Osteocyte (in vitro differentiated cells): ENCODE measurements at regions not wholly inside any gene's neighbourhood (a gene's known extent, or its start where the extent isn't known, plus 50 kb on each side); places are given as distances from the start of the nearest gene placed in this dataset.

Experiments
- DNase-seq: peaks from one replicate; pipeline ENCODE4 v3.0.0; 2021; ENCODE audit warnings: mixed read lengths; ENCODE audit not compliant: unreplicated experiment; ENCODE audit errors: extremely low spot score
- H3K27ac Mint-ChIP-seq: one replicate; pipeline ENCODE4 v1.8.0; 2021; ENCODE audit warnings: mild to moderate bottlenecking, mixed read lengths; ENCODE audit not compliant: unreplicated experiment
- H3K27me3 Mint-ChIP-seq: one replicate; pipeline ENCODE4 v1.8.0; 2021; ENCODE audit warnings: mixed read lengths; ENCODE audit not compliant: unreplicated experiment
- H3K36me3 Mint-ChIP-seq: one replicate; pipeline ENCODE4 v1.8.0; 2021; ENCODE audit warnings: mixed read lengths; ENCODE audit not compliant: unreplicated experiment
- H3K4me1 Mint-ChIP-seq: one replicate; pipeline ENCODE4 v1.8.0; 2021; ENCODE audit warnings: mixed read lengths; ENCODE audit not compliant: unreplicated experiment
- H3K4me3 Mint-ChIP-seq: one replicate; pipeline ENCODE4 v1.8.0; 2021; ENCODE audit warnings: mild to moderate bottlenecking, moderate library complexity, mixed read lengths; ENCODE audit not compliant: unreplicated experiment
- H3K9me3 Mint-ChIP-seq: one replicate; pipeline ENCODE4 v1.8.0; 2021; ENCODE audit warnings: mixed read lengths; ENCODE audit not compliant: unreplicated experiment
- TF ChIP-seq, protein P1 (sequence below): fragments of 200-600 bp; sonication (generic); IDR thresholded peaks from 2 replicates; pipeline ENCODE4 v1.5.0; 2021; ENCODE audit warnings: antibody characterized with exemption, mild to moderate bottlenecking, moderate library complexity

GRCh38 chr18:38010971-38011857, 445.6 kb upstream of the CELF4 start:
- Mint-ChIP-seq H3K27ac (no peak overlapping the region), H3K4me3 (no peak overlapping the region), H3K27me3 (no peaks in the 10 kb centered on the region), H3K9me3 (peaks cover 14% of the 10 kb centered on the region), H3K4me1 (peaks cover 4% of the 10 kb centered on the region), H3K36me3 (no peaks in the 10 kb centered on the region)
- TF ChIP-seq, protein P1, sequence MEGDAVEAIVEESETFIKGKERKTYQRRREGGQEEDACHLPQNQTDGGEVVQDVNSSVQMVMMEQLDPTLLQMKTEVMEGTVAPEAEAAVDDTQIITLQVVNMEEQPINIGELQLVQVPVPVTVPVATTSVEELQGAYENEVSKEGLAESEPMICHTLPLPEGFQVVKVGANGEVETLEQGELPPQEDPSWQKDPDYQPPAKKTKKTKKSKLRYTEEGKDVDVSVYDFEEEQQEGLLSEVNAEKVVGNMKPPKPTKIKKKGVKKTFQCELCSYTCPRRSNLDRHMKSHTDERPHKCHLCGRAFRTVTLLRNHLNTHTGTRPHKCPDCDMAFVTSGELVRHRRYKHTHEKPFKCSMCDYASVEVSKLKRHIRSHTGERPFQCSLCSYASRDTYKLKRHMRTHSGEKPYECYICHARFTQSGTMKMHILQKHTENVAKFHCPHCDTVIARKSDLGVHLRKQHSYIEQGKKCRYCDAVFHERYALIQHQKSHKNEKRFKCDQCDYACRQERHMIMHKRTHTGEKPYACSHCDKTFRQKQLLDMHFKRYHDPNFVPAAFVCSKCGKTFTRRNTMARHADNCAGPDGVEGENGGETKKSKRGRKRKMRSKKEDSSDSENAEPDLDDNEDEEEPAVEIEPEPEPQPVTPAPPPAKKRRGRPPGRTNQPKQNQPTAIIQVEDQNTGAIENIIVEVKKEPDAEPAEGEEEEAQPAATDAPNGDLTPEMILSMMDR: no peak
- no peak for DNase-seq

GRCh38 chr18:38010037-38010436, 444.4 kb upstream of the CELF4 start:
- TF ChIP-seq, protein P1: no peak
- Mint-ChIP-seq H3K9me3 (peaks cover 6% of the 10 kb centered on the region), H3K36me3 (no peaks in the 10 kb centered on the region), H3K27me3 (no peaks in the 10 kb centered on the region), H3K4me1 (peaks cover 4% of the 10 kb centered on the region), H3K4me3 (no peak overlapping the region), H3K27ac (no peak overlapping the region)
- no peak for DNase-seq

DNA sequence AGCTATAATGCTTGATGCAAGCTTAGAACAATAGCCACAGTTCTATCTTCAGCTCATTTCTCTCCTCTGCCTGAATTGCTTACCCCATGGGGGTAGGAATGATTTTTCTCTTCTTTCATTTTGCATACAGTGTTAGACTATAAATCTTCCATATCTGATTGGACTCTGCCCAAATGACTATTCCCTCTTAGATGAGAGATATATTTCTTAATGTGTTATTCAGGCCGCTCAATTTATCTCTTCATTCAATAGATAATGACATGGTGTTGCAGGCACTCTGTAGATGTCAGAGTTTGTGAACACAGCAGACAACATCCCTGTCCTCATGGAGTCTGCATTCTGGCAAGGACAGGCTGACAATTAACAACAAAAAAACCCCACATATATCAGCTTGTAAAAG, 443.7 kb upstream of the CELF4 start:
- peaks cover 6% of the 10 kb centered on the region for H3K9me3 Mint-ChIP-seq
- H3K36me3 Mint-ChIP-seq: no peaks in the 10 kb centered on the region
- DNase-seq: no peak
- TF ChIP-seq, protein P1: no peak
- no peak overlapping the region for H3K27ac Mint-ChIP-seq
- no peak overlapping the region for H3K4me3 Mint-ChIP-seq
- H3K4me1 Mint-ChIP-seq: peaks cover 4% of the 10 kb centered on the region
- no peaks in the 10 kb centered on the region for H3K27me3 Mint-ChIP-seq

DNA sequence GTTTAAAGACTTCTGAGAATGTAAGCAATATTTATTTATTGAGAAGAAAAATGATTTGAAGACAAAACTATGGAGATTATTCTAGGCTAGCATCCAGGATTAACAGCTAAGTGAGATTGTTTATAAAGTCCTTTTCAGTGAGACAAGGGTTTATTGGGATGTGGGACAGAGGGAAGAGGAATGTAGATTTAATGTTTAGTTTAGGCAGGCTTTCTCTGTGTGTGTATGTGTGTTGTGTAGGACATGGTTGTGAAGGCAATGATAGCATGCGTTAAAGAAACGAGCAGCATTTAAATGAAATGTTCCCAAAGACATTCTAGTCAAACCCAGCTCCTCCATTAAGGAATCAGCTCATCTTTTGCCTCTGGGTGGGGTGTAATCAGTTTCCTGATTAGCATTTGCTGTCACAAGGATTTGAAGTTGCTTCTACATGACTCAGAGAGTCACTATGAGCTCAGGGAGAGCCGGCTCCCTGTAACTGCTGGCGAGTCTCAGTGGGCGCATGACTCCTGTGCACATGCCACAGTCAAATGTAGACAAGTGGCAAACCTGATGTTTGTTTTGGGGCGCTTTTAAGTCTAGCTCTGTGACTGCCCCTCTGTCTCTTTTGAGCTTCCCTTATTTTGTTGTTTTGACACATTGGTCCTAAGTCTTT, 442.2 kb upstream of the CELF4 start:
- Mint-ChIP-seq H3K4me3 (no peak overlapping the region), H3K27ac (no peak overlapping the region), H3K27me3 (no peaks in the 10 kb centered on the region), H3K9me3 (peaks cover 13% of the 10 kb centered on the region), H3K4me1 (peaks cover 4% of the 10 kb centered on the region), H3K36me3 (no peaks in the 10 kb centered on the region)
- no peak for DNase-seq
- TF ChIP-seq, protein P1: no peak

GRCh38 chr18:38007026-38007425, 441.4 kb upstream of the CELF4 start:
- no peak for DNase-seq
- H3K4me3 Mint-ChIP-seq: no peak overlapping the region
- peaks cover 18% of the 10 kb centered on the region for H3K9me3 Mint-ChIP-seq
- H3K27me3 Mint-ChIP-seq: no peaks in the 10 kb centered on the region
- no peaks in the 10 kb centered on the region for H3K36me3 Mint-ChIP-seq
- peaks cover 4% of the 10 kb centered on the region for H3K4me1 Mint-ChIP-seq
- TF ChIP-seq, protein P1: no peak
- no peak overlapping the region for H3K27ac Mint-ChIP-seq
